Endodermal cell (in vitro differentiated cells): ENCODE measurements at regions not wholly inside any gene's neighbourhood (a gene's known extent, or its start where the extent isn't known, plus 50 kb on each side); places are given as distances from the start of the nearest gene placed in this dataset.

ENCODE experiments used
- DNase-seq: peaks from one replicate; pipeline ENCODE4 v3.0.0-alpha.2; 2017
- H3K27ac ChIP-seq: 2 replicates; pipeline ENCODE4 v1.5.1; 2013; ENCODE audit warnings: mild to moderate bottlenecking, low read depth, low read length, moderate library complexity
- H3K27me3 ChIP-seq: 2 replicates; pipeline ENCODE4 v1.6.1; 2013; ENCODE audit warnings: mild to moderate bottlenecking, low read length, moderate library complexity; ENCODE audit not compliant: insufficient read depth, control insufficient read depth, poor library complexity, severe bottlenecking
- H3K36me3 ChIP-seq: 2 replicates; pipeline ENCODE4 v1.7.0; 2013; ENCODE audit warnings: mild to moderate bottlenecking, low read length, moderate library complexity; ENCODE audit not compliant: control insufficient read depth, insufficient read depth
- H3K4me1 ChIP-seq: one replicate; pipeline ENCODE4 v1.7.0; 2013; ENCODE audit warnings: low read length; ENCODE audit not compliant: control insufficient read depth, insufficient read depth
- H3K4me3 ChIP-seq: 2 replicates; pipeline ENCODE4 v1.5.1; 2013; ENCODE audit warnings: mild to moderate bottlenecking, low read length, moderate library complexity
- H3K9ac ChIP-seq: 2 replicates; pipeline ENCODE4 v1.6.1; 2013; ENCODE audit warnings: mild to moderate bottlenecking, low read length, moderate library complexity; ENCODE audit not compliant: poor library complexity, severe bottlenecking; ENCODE audit errors: extremely low read depth
- H3K9me3 ChIP-seq: 2 replicates; pipeline ENCODE4 v1.6.1; 2013; ENCODE audit warnings: mild to moderate bottlenecking, low read length, moderate library complexity; ENCODE audit not compliant: control insufficient read depth
- H3K27ac Mint-ChIP-seq: 2 replicates; pipeline ENCODE4 v1.8.0; 2020; ENCODE audit warnings: mixed read lengths
- H3K27me3 Mint-ChIP-seq: 2 replicates; pipeline ENCODE4 v1.8.0; 2021; ENCODE audit warnings: mild to moderate bottlenecking, mixed read lengths; ENCODE audit not compliant: insufficient read depth
- H3K36me3 Mint-ChIP-seq: 2 replicates; pipeline ENCODE4 v1.8.0; 2020; ENCODE audit warnings: low read depth, mixed read lengths
- H3K4me1 Mint-ChIP-seq: 2 replicates; pipeline ENCODE4 v1.8.0; 2020; ENCODE audit warnings: mixed read lengths
- H3K4me3 Mint-ChIP-seq: 2 replicates; pipeline ENCODE4 v1.8.0; 2020; ENCODE audit warnings: mild to moderate bottlenecking, moderate library complexity, mixed read lengths
- H3K9me3 Mint-ChIP-seq: 2 replicates; pipeline ENCODE4 v1.8.0; 2020; ENCODE audit warnings: mild to moderate bottlenecking, mixed read lengths
- WGBS, 2 experiments: methylation state at CpG; one replicate each; pipeline versions ENCODE4 v1.1.5 to v1.1.7; 2013; ENCODE audit warnings: missing lambda C conversion rate in 2 of 2, mixed read lengths in 1 of 2; ENCODE audit not compliant: insufficient coverage in 1 of 2, insufficient read length in 1 of 2; 5-methylcytosine and 5-hydroxymethylcytosine counted together
- TF ChIP-seq, protein P1 (sequence below): fragments of 200-600 bp; sonication (generic); conservative IDR thresholded peaks from 2 replicates; pipeline ENCODE4 v1.5.0; 2021; ENCODE audit warnings: antibody characterized with exemption, mild to moderate bottlenecking

DNA sequence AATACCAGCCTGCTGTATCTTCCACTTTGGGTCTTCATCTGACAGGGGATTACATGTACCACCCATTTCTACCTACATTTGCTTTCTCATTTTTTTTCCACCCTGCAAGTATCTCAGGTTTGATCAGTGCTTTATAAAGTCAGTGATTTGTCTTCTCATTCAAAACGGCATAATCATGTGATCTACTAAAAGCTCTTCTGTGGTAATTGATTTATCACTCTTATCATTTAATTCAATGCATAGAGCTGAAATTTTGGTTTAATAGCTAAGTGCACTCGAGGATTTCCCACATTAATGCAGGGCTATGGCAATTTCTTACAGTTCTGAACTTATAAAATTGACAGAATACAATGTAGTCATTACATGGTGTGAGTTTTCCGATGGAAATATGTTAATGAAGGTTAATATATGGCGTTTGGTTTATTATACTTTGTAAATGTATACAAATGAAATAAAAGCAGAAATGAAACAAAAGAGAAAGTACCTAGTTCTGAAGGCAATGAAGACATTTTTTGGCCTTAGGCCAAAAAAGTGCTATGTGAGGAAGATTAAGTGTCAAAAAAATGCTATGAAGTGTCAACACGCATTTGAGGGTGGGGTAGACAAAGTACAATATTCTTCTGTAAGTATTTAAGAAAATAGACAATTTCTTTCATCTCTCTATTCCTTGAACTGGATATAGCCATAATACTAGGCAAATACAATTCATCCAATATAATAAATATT, 457.3 kb downstream of the ETV1 start:
- no peak for DNase-seq
- Histone ChIP-seq H3K36me3 (no peaks in the 10 kb centered on the region), H3K27me3 (no peaks in the 10 kb centered on the region), H3K4me3 (no peak overlapping the region), H3K9me3 (no peaks in the 10 kb centered on the region), H3K4me1 (no peaks in the 10 kb centered on the region), H3K27ac (no peak overlapping the region), H3K9ac (no peak overlapping the region)
- Mint-ChIP-seq H3K4me1 (peaks cover 3% of the 10 kb centered on the region), H3K27ac (no peak overlapping the region), H3K36me3 (no peaks in the 10 kb centered on the region), H3K4me3 (no peak overlapping the region), H3K9me3 (no peaks in the 10 kb centered on the region), H3K27me3 (no peaks in the 10 kb centered on the region)
- TF ChIP-seq, protein P1, sequence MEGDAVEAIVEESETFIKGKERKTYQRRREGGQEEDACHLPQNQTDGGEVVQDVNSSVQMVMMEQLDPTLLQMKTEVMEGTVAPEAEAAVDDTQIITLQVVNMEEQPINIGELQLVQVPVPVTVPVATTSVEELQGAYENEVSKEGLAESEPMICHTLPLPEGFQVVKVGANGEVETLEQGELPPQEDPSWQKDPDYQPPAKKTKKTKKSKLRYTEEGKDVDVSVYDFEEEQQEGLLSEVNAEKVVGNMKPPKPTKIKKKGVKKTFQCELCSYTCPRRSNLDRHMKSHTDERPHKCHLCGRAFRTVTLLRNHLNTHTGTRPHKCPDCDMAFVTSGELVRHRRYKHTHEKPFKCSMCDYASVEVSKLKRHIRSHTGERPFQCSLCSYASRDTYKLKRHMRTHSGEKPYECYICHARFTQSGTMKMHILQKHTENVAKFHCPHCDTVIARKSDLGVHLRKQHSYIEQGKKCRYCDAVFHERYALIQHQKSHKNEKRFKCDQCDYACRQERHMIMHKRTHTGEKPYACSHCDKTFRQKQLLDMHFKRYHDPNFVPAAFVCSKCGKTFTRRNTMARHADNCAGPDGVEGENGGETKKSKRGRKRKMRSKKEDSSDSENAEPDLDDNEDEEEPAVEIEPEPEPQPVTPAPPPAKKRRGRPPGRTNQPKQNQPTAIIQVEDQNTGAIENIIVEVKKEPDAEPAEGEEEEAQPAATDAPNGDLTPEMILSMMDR, result no peak
- WGBS, 2 experiments, result 94% methylated on average over 5 of the region's 5 CpGs; no CpG with 5 or more reads in 1 of the 2 experiments

DNA sequence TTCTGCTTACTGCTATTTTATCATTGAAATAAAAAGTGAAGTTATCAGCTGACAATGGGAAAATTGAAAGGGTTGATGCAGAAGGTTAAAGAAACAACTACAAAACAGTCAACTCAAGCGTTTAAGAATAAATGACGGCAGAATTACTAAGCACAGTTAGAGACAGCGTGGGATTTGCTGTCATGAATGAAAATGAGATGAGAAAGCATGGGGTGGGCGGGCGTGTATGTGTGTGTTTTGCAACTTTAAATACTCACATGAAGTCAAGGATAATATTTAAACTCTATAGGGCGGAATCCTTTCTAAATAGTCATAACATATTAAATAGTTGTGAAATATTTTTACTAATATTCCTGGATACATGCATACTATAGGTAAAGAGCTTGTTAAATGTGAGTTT, 450.8 kb downstream of the ETV1 start:
- no peak for DNase-seq
- no peak overlapping the region for H3K9ac ChIP-seq
- WGBS, 2 experiments, result 93% methylated on average over 3 of the region's 6 CpGs; no CpG with 5 or more reads in 1 of the 2 experiments
- Mint-ChIP-seq H3K4me1 (peaks cover 9% of the 10 kb centered on the region), H3K9me3 (no peaks in the 10 kb centered on the region), H3K4me3 (no peak overlapping the region), H3K27ac (no peak overlapping the region), H3K27me3 (no peaks in the 10 kb centered on the region), H3K36me3 (no peaks in the 10 kb centered on the region)
- H3K9me3 ChIP-seq, result no peaks in the 10 kb centered on the region
- no peak overlapping the region for H3K4me3 ChIP-seq
- no peaks in the 10 kb centered on the region for H3K36me3 ChIP-seq
- H3K27me3 ChIP-seq, result no peaks in the 10 kb centered on the region
- H3K4me1 ChIP-seq, result no peaks in the 10 kb centered on the region
- no peak overlapping the region for H3K27ac ChIP-seq
- TF ChIP-seq, protein P1, result no peak

DNA sequence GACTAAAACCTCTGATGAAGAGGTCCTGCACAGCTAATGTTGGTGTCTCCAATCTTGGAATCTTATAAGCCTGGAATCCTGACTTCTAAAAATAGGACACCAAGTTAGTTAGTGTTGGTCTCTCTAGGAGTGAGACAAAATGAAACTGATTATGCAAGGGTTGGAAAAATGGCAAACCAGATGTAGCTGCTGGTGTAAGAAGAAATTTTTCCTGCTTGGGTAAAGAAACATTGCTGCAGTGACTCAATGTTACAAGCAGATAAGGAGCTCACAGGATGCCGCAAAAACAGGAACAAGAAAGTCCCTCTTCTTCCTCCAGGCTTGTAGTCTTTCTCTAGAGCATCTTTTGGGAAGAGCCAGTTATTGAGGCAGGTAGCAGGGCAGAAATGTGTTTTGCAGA, 449.0 kb downstream of the ETV1 start:
- no peak overlapping the region for H3K27ac Mint-ChIP-seq
- Histone ChIP-seq H3K4me3 (no peak overlapping the region), H3K9ac (no peak overlapping the region), H3K27ac (no peak overlapping the region), H3K4me1 (no peaks in the 10 kb centered on the region), H3K36me3 (no peaks in the 10 kb centered on the region), H3K9me3 (no peaks in the 10 kb centered on the region), H3K27me3 (no peaks in the 10 kb centered on the region)
- no peak overlapping the region for H3K4me3 Mint-ChIP-seq
- peaks cover 19% of the 10 kb centered on the region for H3K4me1 Mint-ChIP-seq
- WGBS, 2 experiments, result 100% methylated on average over 1 of the region's 1 CpG; no CpG with 5 or more reads in 1 of the 2 experiments
- H3K36me3 Mint-ChIP-seq, result no peaks in the 10 kb centered on the region
- DNase-seq, result no peak
- no peaks in the 10 kb centered on the region for H3K27me3 Mint-ChIP-seq
- TF ChIP-seq, protein P1, result no peak
- no peaks in the 10 kb centered on the region for H3K9me3 Mint-ChIP-seq
